BJ (cell line): ENCODE measurements at regions not wholly inside any gene's neighbourhood (a gene's known extent, or its start where the extent isn't known, plus 50 kb on each side); places are given as distances from the start of the nearest gene placed in this dataset.

Experiments
- CTCF ChIA-PET: fragments of 350-600 bp; formaldehyde crosslinking; extraction: SDS; loops from one replicate; lab custom pipeline; 2021; ENCODE audit warnings: antibody characterized with exemption, inconsistent platforms; lab: Yijun Ruan, JAX
- POLR2A ChIA-PET: fragments of 300-600 bp; sonication (Branson Sonifier 250); formaldehyde crosslinking; extraction: SDS; loops from one replicate; lab custom pipeline; 2021; ENCODE audit warnings: antibody characterized with exemption; lab: Charles Lee
- DNase-seq: peaks from one replicate; pipeline ENCODE4 v3.0.0-alpha.2; 2011; ENCODE audit warnings: low read depth
- H3K27me3 ChIP-seq: 2 replicates; pipeline ENCODE4 v1.6.0; 2011; ENCODE audit warnings: low read length; ENCODE audit not compliant: control insufficient read depth, insufficient read depth
- H3K36me3 ChIP-seq: 2 replicates; pipeline ENCODE4 v1.5.1; 2011; ENCODE audit warnings: low read length; ENCODE audit not compliant: control insufficient read depth, insufficient read depth
- H3K4me3 ChIP-seq: 2 replicates; pipeline ENCODE4 v1.5.1; 2011; ENCODE audit warnings: low read depth, mild to moderate bottlenecking, control low read depth, low read length
- TF ChIP-seq, protein P1 (sequence below): IDR thresholded peaks from 2 replicates; pipeline ENCODE4 v1.5.1; 2011; ENCODE audit warnings: low read depth, mild to moderate bottlenecking, control low read depth, inconsistent platforms, low read length, moderate library complexity; ENCODE audit not compliant: insufficient read depth

DNA sequence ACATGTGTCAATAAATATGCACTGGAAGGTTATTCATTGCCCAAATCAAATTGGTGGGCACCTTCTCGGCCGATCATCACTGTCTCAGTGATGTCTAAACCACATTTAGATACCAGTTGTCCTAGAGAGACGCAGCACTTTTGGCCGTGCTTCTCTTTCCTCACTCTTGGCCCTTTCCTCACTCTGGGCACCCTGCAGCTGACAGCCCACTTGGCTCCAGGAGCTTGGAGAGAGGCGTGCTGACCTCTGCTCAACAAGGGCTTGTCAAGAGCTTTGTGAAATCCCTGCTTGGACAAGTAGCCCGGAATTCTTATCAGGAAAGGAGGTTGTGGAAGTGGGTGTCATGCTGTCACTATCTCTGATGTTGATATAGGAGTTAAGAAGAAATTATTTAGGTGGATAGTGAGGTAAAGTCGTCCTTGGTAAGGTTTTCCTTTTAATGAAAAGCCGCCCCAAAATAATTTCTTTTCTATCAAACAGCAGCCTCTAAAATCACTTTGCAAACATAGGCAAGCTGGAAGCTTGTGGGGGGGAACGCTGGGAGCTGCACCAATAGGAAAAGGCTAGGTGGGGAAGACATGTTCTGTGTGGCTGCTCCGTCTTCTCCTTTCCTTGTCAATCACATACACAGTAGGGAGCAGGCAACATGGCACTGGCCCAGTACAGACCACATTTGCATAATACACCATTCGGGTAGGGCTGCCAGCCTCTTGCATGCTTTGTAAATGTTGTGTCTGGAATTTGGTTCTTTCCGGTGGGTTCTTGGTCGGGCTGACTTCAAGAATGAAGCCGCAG, 126.8 kb upstream of the UBE3A start:
- no peak for DNase-seq
- POLR2A ChIA-PET: no interaction called here
- CTCF ChIA-PET: no interaction called here
- TF ChIP-seq, protein P1, sequence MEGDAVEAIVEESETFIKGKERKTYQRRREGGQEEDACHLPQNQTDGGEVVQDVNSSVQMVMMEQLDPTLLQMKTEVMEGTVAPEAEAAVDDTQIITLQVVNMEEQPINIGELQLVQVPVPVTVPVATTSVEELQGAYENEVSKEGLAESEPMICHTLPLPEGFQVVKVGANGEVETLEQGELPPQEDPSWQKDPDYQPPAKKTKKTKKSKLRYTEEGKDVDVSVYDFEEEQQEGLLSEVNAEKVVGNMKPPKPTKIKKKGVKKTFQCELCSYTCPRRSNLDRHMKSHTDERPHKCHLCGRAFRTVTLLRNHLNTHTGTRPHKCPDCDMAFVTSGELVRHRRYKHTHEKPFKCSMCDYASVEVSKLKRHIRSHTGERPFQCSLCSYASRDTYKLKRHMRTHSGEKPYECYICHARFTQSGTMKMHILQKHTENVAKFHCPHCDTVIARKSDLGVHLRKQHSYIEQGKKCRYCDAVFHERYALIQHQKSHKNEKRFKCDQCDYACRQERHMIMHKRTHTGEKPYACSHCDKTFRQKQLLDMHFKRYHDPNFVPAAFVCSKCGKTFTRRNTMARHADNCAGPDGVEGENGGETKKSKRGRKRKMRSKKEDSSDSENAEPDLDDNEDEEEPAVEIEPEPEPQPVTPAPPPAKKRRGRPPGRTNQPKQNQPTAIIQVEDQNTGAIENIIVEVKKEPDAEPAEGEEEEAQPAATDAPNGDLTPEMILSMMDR: no peak
- no peaks in the 10 kb centered on the region for H3K36me3 ChIP-seq
- no peak overlapping the region for H3K4me3 ChIP-seq
- no peaks in the 10 kb centered on the region for H3K27me3 ChIP-seq

DNA sequence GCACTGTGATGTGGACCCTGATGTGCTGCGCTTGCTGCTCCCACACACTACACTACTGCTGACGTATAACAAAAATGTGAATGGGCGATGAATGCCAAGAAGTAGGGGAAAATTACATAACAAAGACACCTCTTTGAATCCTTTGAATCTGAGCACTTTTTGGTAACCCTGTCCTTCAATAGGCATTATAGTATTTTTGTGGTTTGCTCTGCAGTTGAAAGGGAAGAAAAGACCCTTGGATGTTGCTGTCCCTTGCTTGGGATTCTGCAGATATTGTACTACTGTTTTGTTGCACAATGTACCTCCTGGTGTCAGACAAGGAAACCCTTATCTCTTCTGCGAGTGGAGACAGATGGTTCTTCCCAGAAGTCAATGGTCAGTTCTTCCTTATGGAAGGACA, 124.8 kb upstream of the UBE3A start:
- Histone ChIP-seq H3K4me3 (no peak overlapping the region), H3K27me3 (no peaks in the 10 kb centered on the region), H3K36me3 (no peaks in the 10 kb centered on the region)
- DNase-seq: no peak
- TF ChIP-seq, protein P1: no peak
- ChIA-PET CTCF (no interaction called here), POLR2A (no interaction called here)

DNA sequence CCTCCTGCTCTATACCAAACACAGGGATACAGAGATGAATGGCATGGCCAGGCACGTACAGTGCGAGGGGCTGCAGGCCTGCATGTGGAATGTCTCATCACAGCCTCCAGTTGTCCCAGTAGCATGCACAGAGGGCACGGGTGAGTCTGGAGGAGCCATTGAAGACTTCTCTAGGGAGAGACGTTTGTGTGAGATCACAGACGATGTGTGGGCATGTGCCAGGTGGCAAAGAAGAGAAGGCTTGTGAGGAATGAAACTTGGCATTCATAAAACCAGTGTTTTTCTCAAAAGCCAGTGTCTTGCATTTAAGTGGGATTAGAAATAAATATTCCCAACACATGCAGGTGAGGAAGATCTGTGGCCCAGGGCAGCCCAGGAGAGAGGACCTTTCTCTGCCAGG, 119.1 kb upstream of the UBE3A start:
- TF ChIP-seq, protein P1: no peak
- DNase-seq: no peak
- H3K4me3 ChIP-seq: no peak overlapping the region
- H3K36me3 ChIP-seq: no peaks in the 10 kb centered on the region
- POLR2A ChIA-PET: no interaction called here
- CTCF ChIA-PET: no interaction called here
- no peaks in the 10 kb centered on the region for H3K27me3 ChIP-seq

DNA sequence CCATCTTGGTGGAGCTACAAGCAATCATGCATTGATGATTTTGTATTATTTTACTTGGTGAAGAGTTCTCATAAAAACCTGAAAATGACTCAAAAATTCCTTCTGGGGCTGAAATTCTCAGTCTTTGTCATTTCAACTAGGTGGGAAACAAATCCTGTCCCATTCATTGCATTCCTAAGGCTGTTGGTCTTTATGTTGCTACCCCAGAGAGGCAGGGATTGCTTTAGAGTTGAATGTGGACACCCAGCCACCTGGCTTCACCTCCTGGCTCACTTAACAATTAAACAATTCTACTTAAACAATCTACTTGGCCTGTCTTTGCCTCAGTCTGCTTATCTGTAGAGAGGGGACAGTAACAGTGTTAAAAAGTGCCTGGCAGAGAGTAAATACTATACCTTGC, 117.3 kb upstream of the UBE3A start:
- ChIA-PET POLR2A (no interaction called here), CTCF (no interaction called here)
- H3K4me3 ChIP-seq: no peak overlapping the region
- H3K36me3 ChIP-seq: no peaks in the 10 kb centered on the region
- TF ChIP-seq, protein P1: no peak
- DNase-seq: no peak
- H3K27me3 ChIP-seq: no peaks in the 10 kb centered on the region

DNA sequence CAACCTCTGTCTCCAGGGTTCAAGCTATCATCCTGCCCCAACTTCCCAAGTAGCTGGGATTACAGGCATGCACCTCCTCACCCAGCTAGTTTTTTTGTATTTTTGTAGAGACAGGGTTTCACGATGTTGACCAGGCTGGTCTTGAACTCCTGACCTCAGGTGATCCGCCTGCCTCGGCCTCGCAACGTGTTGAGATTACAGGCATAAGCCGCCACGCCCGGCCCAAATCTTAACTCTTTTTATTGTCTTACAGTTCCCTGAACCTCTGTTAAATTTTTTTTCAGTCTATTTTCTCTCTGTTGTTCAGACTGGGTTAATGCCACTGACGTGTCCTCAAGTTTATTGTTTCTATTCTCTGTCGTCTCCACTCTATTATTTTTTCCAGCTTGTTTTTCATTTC, 115.8 kb upstream of the UBE3A start:
- DNase-seq: no peak
- H3K27me3 ChIP-seq: no peaks in the 10 kb centered on the region
- TF ChIP-seq, protein P1: no peak
- ChIA-PET POLR2A (no interaction called here), CTCF (interaction anchor here (0.7 kb wide), 1 partner anchor 65 kb away, joined by 3 read pairs; no protein-coding TSS in a partner anchor)
- no peak overlapping the region for H3K4me3 ChIP-seq
- H3K36me3 ChIP-seq: no peaks in the 10 kb centered on the region
